HepG2 (cell line): ENCODE measurements at regions not wholly inside any gene's neighbourhood (a gene's known extent, or its start where the extent isn't known, plus 50 kb on each side); places are given as distances from the start of the nearest gene placed in this dataset.

Source experiments
- ATAC-seq: fragments of 200-7000 bp; cut with Tn5 transposase; 3 replicates; pipeline ENCODE4 v1.9.1; 2020; ENCODE audit warnings: mild to moderate bottlenecking, moderate library complexity
- BruUV-seq: library from RNA; stranded (reverse); fragments of 400-500 nt; replicated peaks from 2 replicates; lab custom pipeline; 2021; lab: Mats Ljungman, UMichigan
- CTCF ChIA-PET: fragments of 300-600 bp; formaldehyde crosslinking; extraction: SDS; loops from one replicate; lab custom pipeline; 2021; ENCODE audit warnings: low total read pairs, inconsistent platforms, low intra/inter-chr PET ratio; lab: Yijun Ruan, JAX
- POLR2A ChIA-PET: fragments of 350-600 bp; sonication (Branson Sonifier 250); formaldehyde crosslinking; loops from one replicate; lab custom pipeline; 2020; ENCODE audit warnings: antibody characterized with exemption, inconsistent platforms; lab: Yijun Ruan, JAX
- DNase-seq: peaks from one replicate; pipeline ENCODE4 v3.0.0-alpha.2; 2015; ENCODE audit warnings: low spot score
- FAIRE-seq: peaks from 3 replicates; lab custom pipeline; 2011; peaks lifted over from hg19 to GRCh38; lab: Jason Lieb, UNC
- H2AFZ ChIP-seq: one replicate; pipeline ENCODE4 v1.6.1; 2011; ENCODE audit warnings: low read length, inconsistent platforms
- H3K27ac ChIP-seq: fragments of 300-600 bp; 3 replicates; pipeline ENCODE4 v1.8.0; 2011; ENCODE audit warnings: mixed run types, mild to moderate bottlenecking, mixed read lengths, low read length, inconsistent platforms; ENCODE audit not compliant: insufficient read depth; ENCODE audit errors: extremely low read length
- H3K27me3 ChIP-seq, 2 experiments: fragments of 200-600 bp in 1 of 2; 2 replicates in 1 of 2; 3 replicates in 1 of 2; pipeline versions ENCODE4 v1.6.0 to v1.8.0; 2011; ENCODE audit warnings: low read length in 2 of 2, mild to moderate bottlenecking in 2 of 2, moderate library complexity in 2 of 2, inconsistent platforms in 1 of 2; ENCODE audit not compliant: insufficient read depth in 2 of 2, control insufficient read depth in 1 of 2
- H3K36me3 ChIP-seq, 2 experiments: fragments of 200-600 bp in 1 of 2; replicated peaks in 1 of 2; 2 replicates in 1 of 2; 3 replicates in 1 of 2; pipeline versions ENCODE4 v1.5.1 to v1.8.0; 2011; ENCODE audit warnings: low read length in 2 of 2, inconsistent platforms in 1 of 2; ENCODE audit not compliant: insufficient read depth in 2 of 2, control insufficient read depth in 1 of 2
- H3K4me1 ChIP-seq: 2 replicates; pipeline ENCODE4 v1.5.1; 2012; ENCODE audit warnings: low read length, inconsistent platforms; ENCODE audit not compliant: insufficient read depth
- H3K4me2 ChIP-seq: 2 replicates; pipeline ENCODE4 v1.6.0; 2011; ENCODE audit warnings: low read depth, low read length, inconsistent platforms
- H3K4me3 ChIP-seq, 3 experiments: fragments of 200-600 bp in 1 of 3; sonication (generic), shearing (Covaris generic) in 1 of 3; replicated peaks in 1 of 3; 2 replicates each; pipeline ENCODE4 v1.5.1; 2011 to 2016; ENCODE audit warnings: low read length in 3 of 3, inconsistent platforms in 2 of 3, low read depth in 2 of 3, mild to moderate bottlenecking in 2 of 3, control low read depth in 1 of 3, mixed read lengths in 1 of 3; ENCODE audit not compliant: insufficient read depth in 1 of 3
- H3K79me2 ChIP-seq: one replicate; pipeline ENCODE4 v1.6.1; 2011; ENCODE audit warnings: low read length, inconsistent platforms; ENCODE audit not compliant: insufficient read depth
- H3K9ac ChIP-seq: 2 replicates; pipeline ENCODE4 v1.6.0; 2011; ENCODE audit warnings: mild to moderate bottlenecking, low read depth, low read length, inconsistent platforms; ENCODE audit not compliant: insufficient read depth
- H3K9me3 ChIP-seq: 2 replicates; pipeline ENCODE4 v1.5.1; 2012; ENCODE audit warnings: mild to moderate bottlenecking, low read length
- H4K20me1 ChIP-seq: 2 replicates; pipeline ENCODE4 v1.6.0; 2011; ENCODE audit warnings: inconsistent platforms, mild to moderate bottlenecking, low read length, moderate library complexity; ENCODE audit not compliant: insufficient read depth
- CREM ChIP-seq, 2 experiments: sonication (generic) in 1 of 2; formaldehyde crosslinking in 1 of 2; IDR thresholded peaks; 2 replicates each; pipeline versions ENCODE4 v1.4.0 to v1.6.1; 2016 to 2020; ENCODE audit warnings: antibody characterized with exemption in 1 of 2, mild to moderate bottlenecking in 1 of 2, missing genetic modification reagents in 1 of 2
- HCFC1 ChIP-seq: fragments of 150-350 bp; IDR thresholded peaks from 2 replicates; pipeline ENCODE4 v1.6.1; 2014; ENCODE audit warnings: low read depth, low read length
- ISX ChIP-seq: sonication (generic); formaldehyde crosslinking; conservative IDR thresholded peaks from 2 replicates; pipeline ENCODE4 v1.5.0; 2020; ENCODE audit warnings: missing genetic modification reagents
- NR2F2 ChIP-seq: IDR thresholded peaks from 2 replicates; pipeline ENCODE4 v1.6.1; 2012; ENCODE audit warnings: low read depth, inconsistent platforms, borderline replicate concordance
- RNF2 ChIP-seq: fragments of 450-650 bp; conservative IDR thresholded peaks from 2 replicates; pipeline ENCODE4 v1.6.1; 2016; ENCODE audit warnings: low read depth
- SOX13 ChIP-seq, 3 experiments: fragments of 450-650 bp in 1 of 3; sonication (generic) in 1 of 3; formaldehyde crosslinking in 1 of 3; IDR thresholded peaks in 2 of 3; conservative IDR thresholded peaks in 1 of 3; 2 replicates each; pipeline versions ENCODE4 v1.5.0 to v1.6.1; 2016 to 2020; ENCODE audit warnings: antibody characterized with exemption in 1 of 3, mild to moderate bottlenecking in 1 of 3, missing compliant biosample characterization in 1 of 3, missing genetic modification reagents in 1 of 3, moderate library complexity in 1 of 3
- TBX2 ChIP-seq: sonication (generic); formaldehyde crosslinking; IDR thresholded peaks from 2 replicates; pipeline ENCODE4 v1.5.0; 2020; ENCODE audit warnings: missing genetic modification reagents, mild to moderate bottlenecking, borderline replicate concordance
- ZFP41 ChIP-seq: sonication (generic); formaldehyde crosslinking; IDR thresholded peaks from 2 replicates; pipeline ENCODE4 v1.4.0; 2020; ENCODE audit warnings: mild to moderate bottlenecking, missing genetic modification reagents, borderline replicate concordance
- ZNF362 ChIP-seq: sonication (generic); formaldehyde crosslinking; IDR thresholded peaks from 2 replicates; pipeline ENCODE4 v1.4.0; 2020; ENCODE audit warnings: missing genetic modification reagents, mild to moderate bottlenecking, borderline replicate concordance
- ZNF383 ChIP-seq: sonication (generic); formaldehyde crosslinking; IDR thresholded peaks from 2 replicates; pipeline ENCODE4 v1.4.0; 2020; ENCODE audit warnings: missing genetic modification reagents, mild to moderate bottlenecking, borderline replicate concordance
- ZNF496 ChIP-seq: sonication (generic); formaldehyde crosslinking; IDR thresholded peaks from 2 replicates; pipeline ENCODE4 v1.8.1; 2023; ENCODE audit warnings: mild to moderate bottlenecking, moderate library complexity, missing genetic modification reagents; ENCODE audit not compliant: insufficient replicate concordance
- ZNF558 ChIP-seq: sonication (generic); formaldehyde crosslinking; IDR thresholded peaks from 2 replicates; pipeline ENCODE4 v1.9.0; 2022; ENCODE audit warnings: mild to moderate bottlenecking, missing genetic modification reagents, borderline replicate concordance
- ZNF574 ChIP-seq: sonication (generic); formaldehyde crosslinking; IDR thresholded peaks from 2 replicates; pipeline ENCODE4 v1.4.0; 2020; ENCODE audit warnings: missing genetic modification reagents
- ZSCAN5A ChIP-seq: sonication (generic); formaldehyde crosslinking; IDR thresholded peaks from 2 replicates; pipeline ENCODE4 v1.8.0; 2022; ENCODE audit warnings: mild to moderate bottlenecking, missing genetic modification reagents, borderline replicate concordance
- WGBS: methylation state at CpG from one replicate; pipeline ENCODE4 v1.1.6; 2017; ENCODE audit warnings: low lambda C conversion rate; 5-methylcytosine and 5-hydroxymethylcytosine counted together
- in situ Hi-C: cut with HindIII; loops from 2 replicates; pipeline ENCODE4 v1.10.0; 2017; ENCODE audit warnings: low pct_unique_long_range_greater_than_20kb; ENCODE audit not compliant: extremely low pct_ligation_motif_present
- intact Hi-C: fragments of 100-400 bp; cut with micrococcal nuclease; formaldehyde crosslinking; loops from one replicate; pipeline ENCODE4 v1.10.0; 2022; ENCODE audit not compliant: unreplicated experiment
- TF ChIP-seq, protein P1 (sequence below): IDR thresholded peaks from 2 replicates; pipeline ENCODE4 v1.6.1; 2012; ENCODE audit warnings: low read depth, low read length, improper control_type of control experiment

DNA sequence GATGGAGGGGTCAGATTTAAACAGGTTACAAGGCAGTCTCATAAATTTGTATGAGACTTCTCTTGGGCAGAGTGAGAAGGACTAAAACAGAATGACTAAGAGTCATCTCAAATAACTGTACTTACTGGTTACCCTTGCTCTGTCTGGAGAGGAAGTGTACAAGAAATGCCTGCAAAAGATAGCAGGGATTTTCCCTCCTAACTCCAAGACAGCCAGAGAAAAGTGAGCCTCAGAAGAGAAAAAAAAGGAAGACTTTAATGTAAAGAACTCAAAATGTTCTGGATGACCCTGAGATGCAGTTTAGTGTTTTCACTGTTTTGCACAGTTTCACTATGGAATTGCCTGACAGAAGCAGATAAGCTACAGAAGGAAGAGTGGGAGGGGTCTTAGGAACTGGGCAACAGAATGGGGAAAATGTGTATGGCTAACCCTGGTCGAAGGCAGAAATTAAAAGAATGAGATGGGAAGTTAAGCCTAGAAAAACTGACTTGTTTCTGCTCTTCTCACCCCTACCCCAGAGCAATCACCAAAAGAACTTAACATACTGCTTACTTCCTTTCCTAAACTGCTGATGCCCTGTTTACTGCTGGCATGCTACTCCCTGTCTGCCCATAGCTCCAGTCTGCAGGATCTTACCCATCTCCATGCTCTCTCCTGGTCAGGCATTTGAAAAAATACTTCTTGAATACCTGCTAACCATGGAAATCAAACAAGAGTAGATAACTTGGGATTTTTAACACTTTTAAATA, 98.1 kb upstream of the MARCKS start:
- intact Hi-C loops (no loop called here), in situ Hi-C loops (no loop called here)
- Histone ChIP-seq H3K4me2 (no peak overlapping the region), H3K27ac (no peak overlapping the region), H3K27me3 (peaks cover 0 to 4% of the 10 kb centered on the region in 2 experiments; a peak in 1 of 5 replicates), H2AFZ (no peak overlapping the region), H3K4me1 (peaks cover 9% of the 10 kb centered on the region; the same call in 1 of the 2 replicates), H4K20me1 (no peaks in the 10 kb centered on the region), H3K79me2 (no peaks in the 10 kb centered on the region), H3K36me3 (no peaks in the 10 kb centered on the region), H3K4me3 (no peak overlapping the region), H3K9ac (no peak overlapping the region), H3K9me3 (no peaks in the 10 kb centered on the region)
- ATAC-seq (no peak), FAIRE-seq (no peak), DNase-seq (no peak)
- BruUV-seq = no TSS peak
- no peak for TF ChIP-seq ZFP41
- no peak for TF ChIP-seq CREM (IDR thresholded peaks at IDR 0.05)
- TF ChIP-seq CREM (CRISPR knock-in tag; IDR thresholded peaks at IDR 0.05) = no peak
- TF ChIP-seq, protein P1, sequence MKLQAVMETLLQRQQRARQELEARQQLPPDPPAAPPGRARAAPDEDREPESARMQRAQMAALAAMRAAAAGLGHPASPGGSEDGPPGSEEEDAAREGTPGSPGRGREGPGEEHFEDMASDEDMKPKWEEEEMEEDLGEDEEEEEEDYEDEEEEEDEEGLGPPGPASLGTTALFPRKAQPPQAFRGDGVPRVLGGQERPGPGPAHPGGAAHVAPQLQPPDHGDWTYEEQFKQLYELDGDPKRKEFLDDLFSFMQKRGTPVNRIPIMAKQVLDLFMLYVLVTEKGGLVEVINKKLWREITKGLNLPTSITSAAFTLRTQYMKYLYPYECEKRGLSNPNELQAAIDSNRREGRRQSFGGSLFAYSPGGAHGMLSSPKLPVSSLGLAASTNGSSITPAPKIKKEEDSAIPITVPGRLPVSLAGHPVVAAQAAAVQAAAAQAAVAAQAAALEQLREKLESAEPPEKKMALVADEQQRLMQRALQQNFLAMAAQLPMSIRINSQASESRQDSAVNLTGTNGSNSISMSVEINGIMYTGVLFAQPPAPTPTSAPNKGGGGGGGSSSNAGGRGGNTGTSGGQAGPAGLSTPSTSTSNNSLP = no peak
- no peak for TF ChIP-seq NR2F2
- no peak for TF ChIP-seq ZSCAN5A
- no peak for TF ChIP-seq RNF2
- TF ChIP-seq TBX2 = no peak
- TF ChIP-seq ZNF496 (CRISPR knock-in tag) = no peak
- no peak for TF ChIP-seq ZNF574 (CRISPR knock-in tag)
- TF ChIP-seq HCFC1 = no peak
- no peak for TF ChIP-seq ZNF558 (CRISPR knock-in tag)
- TF ChIP-seq ZNF362 (CRISPR knock-in tag) = no peak
- TF ChIP-seq ISX (CRISPR knock-in tag) = no peak
- no peak for TF ChIP-seq ZNF383 (CRISPR knock-in tag)
- TF ChIP-seq SOX13 (IDR thresholded peaks at IDR 0.05) = no peak
- TF ChIP-seq SOX13 (CRISPR knock-in tag; conservative IDR thresholded peaks at IDR 0.05 in 1 of 2, IDR thresholded peaks at IDR 0.05 in 1 of 2) = no peak
- 0% methylated on average over 1 of the region's 1 CpG for WGBS
- ChIA-PET POLR2A (no interaction called here), CTCF (no interaction called here)
